Pancreas (tissue), 10 donors: ENCODE measurements at regions not wholly inside any gene's neighbourhood (a gene's known extent, or its start where the extent isn't known, plus 50 kb on each side); places are given as distances from the start of the nearest gene placed in this dataset.

Experiments
- ATAC-seq, 4 donors: fragments of 200-7000 bp; cut with Tn5 transposase; one replicate each; pipeline versions ENCODE4 v1.8.0 to v1.9.1; 2020; ENCODE audit warnings: mild to moderate bottlenecking in 4 of 4, moderate library complexity in 4 of 4
- DNase-seq, 6 donors: peaks; one replicate each; pipeline ENCODE4 v3.0.0-alpha.2; 2020
- FAIRE-seq: peaks from 2 replicates; lab custom pipeline; 2012; peaks lifted over from hg19 to GRCh38; lab: Jason Lieb, UNC
- H3K27ac ChIP-seq, 4 donors: fragments of 200-600 bp; sonication (generic); 1 replicate in 3 of 4; 2 replicates in 1 of 4; pipeline versions ENCODE4 v1.5.0 to v1.8.0; 2020
- H3K27me3 ChIP-seq, 4 donors: fragments of 200-600 bp; one replicate each; pipeline ENCODE4 v1.8.0; 2021
- H3K36me3 ChIP-seq, 3 donors: fragments of 200-600 bp; sonication (generic) in 1 of 3; one replicate each; pipeline versions ENCODE4 v1.5.0 to v1.8.0; 2020 to 2021
- H3K4me1 ChIP-seq, 3 donors: fragments of 200-600 bp; one replicate each; pipeline ENCODE4 v1.8.0; 2021
- H3K4me3 ChIP-seq, 4 donors: fragments of 200-600 bp; sonication (generic) in 2 of 4; one replicate each; pipeline versions ENCODE4 v1.5.0 to v1.8.0; 2020 to 2021
- H3K9me3 ChIP-seq, 4 donors: fragments of 200-600 bp; one replicate each; pipeline ENCODE4 v1.8.0; 2021
- CTCF ChIP-seq, 4 donors: fragments of 200-600 bp; sonication (generic) in 3 of 4; IDR thresholded peaks; one replicate each; pipeline versions ENCODE4 v1.5.0 to v1.8.0; 2021; ENCODE audit warnings: antibody characterized with exemption in 4 of 4
- WGBS, 2 donors: extraction: QIAGEN DNeasy Blood & Tissue Kit; methylation state at CpG; one replicate each; pipeline ENCODE4 v1.1.7; 2013; 5-methylcytosine and 5-hydroxymethylcytosine counted together
- intact Hi-C, 3 donors: fragments of 100-400 bp; cut with DNase I; formaldehyde crosslinking; loops; one replicate each; pipeline versions ENCODE4 v1.11.1 to v1.14.2; 2022
- donor health status: healthy with polysubstance abuse.
- donor health status: DM: no; HTN: no; CAD: no; lungs with moderate emphysema.
- donor health status: DM: no; HTN: no; CAD: no.
- donor health status: control.
- donor health status: control.
- donor health status: Bipolar disorder and iron deficiency.
- donor health status: DM: yes; HTN: yes; CAD: no.
- donor health status: DM: no; HTN: no; CAD: no.
- donor health status: DM: no; HTN: no; CAD: no.
- donor health status: DM: yes; HTN: yes; CAD: no.

- Histone ChIP-seq H3K4me3 (no peak overlapping the region), H3K36me3 (no peaks in the 10 kb centered on the region), H3K4me1 (peaks cover 0 to 20% (median 13%) of the 10 kb centered on the region in 3 donors), H3K9me3 (no peaks in the 10 kb centered on the region), H3K27me3 (no peaks in the 10 kb centered on the region), H3K27ac (peak overlapping the region in 2 of 4 donors; percentile 46 to 68)
- WGBS, 2 donors: 81 to 82% methylated on average over 5 of the region's 5 CpGs
- no peak for ATAC-seq
- FAIRE-seq: no peak
- no peak for TF ChIP-seq CTCF (IDR thresholded peaks at IDR 0.05)
- no peak for DNase-seq
- intact Hi-C loops: no loop called here
Observed at GRCh38 chr1:234906654-234907053, 222.0 kb downstream of the TOMM20 start.

GRCh38 chr1:234902774-234903547, 225.7 kb downstream of the TOMM20 start:
- ATAC-seq: no peak
- Histone ChIP-seq H3K36me3 (no peaks in the 10 kb centered on the region), H3K4me3 (no peak overlapping the region), H3K27me3 (no peaks in the 10 kb centered on the region), H3K27ac (no peak overlapping the region), H3K4me1 (peaks cover 12 to 27% (median 24%) of the 10 kb centered on the region in 3 donors), H3K9me3 (no peaks in the 10 kb centered on the region)
- FAIRE-seq: no peak
- intact Hi-C loops: no loop called here
- TF ChIP-seq CTCF (IDR thresholded peaks at IDR 0.05): no peak
- WGBS, 2 donors: 78 to 81% methylated on average over 7 of the region's 7 CpGs
- peak in 1 of 6 donors; percentile 14 for DNase-seq

GRCh38 chr1:234901491-234902049, 227.1 kb downstream of the TOMM20 start:
- Histone ChIP-seq H3K4me1 (peaks cover 11 to 17% (median 12%) of the 10 kb centered on the region in 3 donors), H3K27me3 (no peaks in the 10 kb centered on the region), H3K4me3 (no peak overlapping the region), H3K9me3 (no peaks in the 10 kb centered on the region), H3K36me3 (no peaks in the 10 kb centered on the region), H3K27ac (no peak overlapping the region)
- FAIRE-seq (no peak), ATAC-seq (no peak), DNase-seq (no peak)
- WGBS, 2 donors: 92 to 97% methylated on average over 10 of the region's 10 CpGs
- intact Hi-C loops: no loop called here
- TF ChIP-seq CTCF (IDR thresholded peaks at IDR 0.05): no peak

GRCh38 chr1:234900595-234900994, 228.0 kb downstream of the TOMM20 start:
- Histone ChIP-seq H3K36me3 (no peaks in the 10 kb centered on the region), H3K27ac (no peak overlapping the region), H3K4me1 (peaks cover 11 to 17% (median 12%) of the 10 kb centered on the region in 3 donors), H3K9me3 (no peaks in the 10 kb centered on the region), H3K4me3 (no peak overlapping the region), H3K27me3 (no peaks in the 10 kb centered on the region)
- no peak for TF ChIP-seq CTCF (IDR thresholded peaks at IDR 0.05)
- no peak for FAIRE-seq
- intact Hi-C loops: no loop called here
- DNase-seq: no peak
- no peak for ATAC-seq
- WGBS, 2 donors: 97% methylated on average over 3 of the region's 3 CpGs

- DNase-seq (no peak), ATAC-seq (no peak), FAIRE-seq (no peak)
- Histone ChIP-seq H3K4me1 (peaks cover 11 to 19% (median 12%) of the 10 kb centered on the region in 3 donors), H3K27ac (peak overlapping the region; percentile 62 to 90 (median 78)), H3K27me3 (no peaks in the 10 kb centered on the region), H3K9me3 (no peaks in the 10 kb centered on the region), H3K36me3 (no peaks in the 10 kb centered on the region), H3K4me3 (no peak overlapping the region)
- WGBS, 2 donors: 93 to 94% methylated on average over 13 of the region's 13 CpGs
- TF ChIP-seq CTCF (IDR thresholded peaks at IDR 0.05): no peak
- intact Hi-C loops: no loop called here
Observed at GRCh38 chr1:234899730-234900072, 228.9 kb downstream of the TOMM20 start.
